ENCODE measurements at regions not wholly inside any gene's neighbourhood (a gene's known extent, or its start where the extent isn't known, plus 50 kb on each side); places are given as distances from the start of the nearest gene placed in this dataset.

DNA sequence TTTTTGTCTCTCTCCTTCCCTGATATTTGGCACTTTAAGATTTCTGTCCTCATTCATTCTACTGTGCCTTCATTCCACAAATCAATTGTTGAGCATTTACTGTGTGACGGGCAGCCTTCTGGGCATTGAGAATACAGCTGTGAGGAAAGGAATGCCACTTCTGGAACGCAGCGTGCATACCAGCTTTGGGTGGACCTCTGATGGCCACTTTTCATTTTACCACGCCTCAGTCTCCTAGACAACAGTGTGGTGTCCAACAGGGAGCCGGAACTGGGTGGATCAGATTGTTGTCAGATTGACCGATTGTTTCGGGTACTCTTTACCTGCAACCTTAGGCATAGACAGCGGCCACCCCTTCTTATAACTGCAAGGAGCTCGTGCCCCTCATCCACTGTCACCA lies 222.7 kb upstream of the DPP6 start:
- 76 to 78% methylated on average over 9 of the region's 9 CpGs for WGBS, 2 donors
- intact Hi-C loops (cut with DNase I), result no loop called here
- Histone ChIP-seq H3K27ac (no peak overlapping the region), H3K36me3 (no peaks in the 10 kb centered on the region), H3K27me3 (no peaks in the 10 kb centered on the region), H3K4me3 (no peak overlapping the region), H3K9me3 (peaks cover 0 to 6% (median 0%) of the 10 kb centered on the region in 11 donors), H3K4me1 (no peaks in the 10 kb centered on the region)
- DNase-seq, result no peak
- ATAC-seq, result no peak
- TF ChIP-seq, protein P1, sequence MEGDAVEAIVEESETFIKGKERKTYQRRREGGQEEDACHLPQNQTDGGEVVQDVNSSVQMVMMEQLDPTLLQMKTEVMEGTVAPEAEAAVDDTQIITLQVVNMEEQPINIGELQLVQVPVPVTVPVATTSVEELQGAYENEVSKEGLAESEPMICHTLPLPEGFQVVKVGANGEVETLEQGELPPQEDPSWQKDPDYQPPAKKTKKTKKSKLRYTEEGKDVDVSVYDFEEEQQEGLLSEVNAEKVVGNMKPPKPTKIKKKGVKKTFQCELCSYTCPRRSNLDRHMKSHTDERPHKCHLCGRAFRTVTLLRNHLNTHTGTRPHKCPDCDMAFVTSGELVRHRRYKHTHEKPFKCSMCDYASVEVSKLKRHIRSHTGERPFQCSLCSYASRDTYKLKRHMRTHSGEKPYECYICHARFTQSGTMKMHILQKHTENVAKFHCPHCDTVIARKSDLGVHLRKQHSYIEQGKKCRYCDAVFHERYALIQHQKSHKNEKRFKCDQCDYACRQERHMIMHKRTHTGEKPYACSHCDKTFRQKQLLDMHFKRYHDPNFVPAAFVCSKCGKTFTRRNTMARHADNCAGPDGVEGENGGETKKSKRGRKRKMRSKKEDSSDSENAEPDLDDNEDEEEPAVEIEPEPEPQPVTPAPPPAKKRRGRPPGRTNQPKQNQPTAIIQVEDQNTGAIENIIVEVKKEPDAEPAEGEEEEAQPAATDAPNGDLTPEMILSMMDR (IDR thresholded peaks at IDR 0.05), result no peak

DNA sequence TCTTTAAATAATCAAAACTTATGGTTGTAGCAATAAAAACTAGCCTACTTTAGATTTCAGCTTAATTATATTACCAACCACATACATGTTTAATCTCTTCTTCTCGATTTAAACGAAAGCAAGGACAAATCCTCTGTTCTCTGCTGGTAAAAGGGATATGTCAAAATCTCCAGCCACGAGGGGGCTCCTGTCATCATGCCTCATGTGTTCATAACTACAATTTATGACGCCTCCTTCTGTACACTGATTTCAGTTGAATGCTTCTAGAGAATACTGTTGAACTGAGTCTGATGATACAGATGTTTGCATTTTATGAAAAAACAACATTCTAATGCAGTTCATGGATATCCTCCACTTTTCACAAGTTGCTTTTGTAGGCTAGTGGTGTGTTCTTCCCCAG lies 220.0 kb upstream of the DPP6 start:
- Histone ChIP-seq H3K36me3 (no peaks in the 10 kb centered on the region), H3K9me3 (no peaks in the 10 kb centered on the region), H3K27me3 (no peaks in the 10 kb centered on the region), H3K27ac (no peak overlapping the region), H3K4me1 (no peaks in the 10 kb centered on the region), H3K4me3 (no peak overlapping the region)
- no peak for DNase-seq
- 49 to 59% methylated on average over 4 of the region's 4 CpGs for WGBS, 2 donors
- no peak for ATAC-seq
- TF ChIP-seq, protein P1 (IDR thresholded peaks at IDR 0.05), result no peak
- intact Hi-C loops (cut with DNase I), result no loop called here

GRCh38 chr7:153835103-153835502 lies 217.1 kb upstream of the DPP6 start:
- TF ChIP-seq, protein P1 (IDR thresholded peaks at IDR 0.05), result peak in 1 of 9 donors; percentile 31
- Histone ChIP-seq H3K27ac (no peak overlapping the region), H3K4me1 (no peaks in the 10 kb centered on the region), H3K27me3 (no peaks in the 10 kb centered on the region), H3K4me3 (no peak overlapping the region), H3K9me3 (no peaks in the 10 kb centered on the region), H3K36me3 (no peaks in the 10 kb centered on the region)
- DNase-seq (no peak), ATAC-seq (no peak)
- 50 to 56% methylated on average over 4 of the region's 4 CpGs for WGBS, 2 donors
- intact Hi-C loops (cut with DNase I), result loop anchor here in 1 of 10 donors (2.0 kb wide), 1 partner anchor 454 kb away; no protein-coding TSS in a partner anchor

GRCh38 chr7:153835712-153836265 lies 216.4 kb upstream of the DPP6 start:
- TF ChIP-seq, protein P1 (IDR thresholded peaks at IDR 0.05), result no peak
- Histone ChIP-seq H3K9me3 (no peaks in the 10 kb centered on the region), H3K36me3 (no peaks in the 10 kb centered on the region), H3K4me3 (no peak overlapping the region), H3K27ac (no peak overlapping the region), H3K27me3 (no peaks in the 10 kb centered on the region), H3K4me1 (no peaks in the 10 kb centered on the region)
- WGBS, 2 donors, result 51 to 60% methylated on average over 7 of the region's 7 CpGs
- intact Hi-C loops (cut with DNase I), result loop anchor here in 1 of 10 donors (2.0 kb wide), 1 partner anchor 455 kb away; no protein-coding TSS in a partner anchor
- peak in 2 of 8 donors; percentile 38 to 52 for ATAC-seq
- DNase-seq, result no peak

All from heart right ventricle (tissue), 16 donors.